HCT116 (cell line): ENCODE measurements at regions not wholly inside any gene's neighbourhood (a gene's known extent, or its start where the extent isn't known, plus 50 kb on each side); places are given as distances from the start of the nearest gene placed in this dataset.

ENCODE experiments used
- CTCF ChIP-seq, 3 experiments: fragments of 200-600 bp in 1 of 3; sonication (generic) in 1 of 3; IDR thresholded peaks in 2 of 3; conservative IDR thresholded peaks in 1 of 3; 2 replicates each; pipeline ENCODE4 v1.5.1; 2012 to 2017; ENCODE audit warnings: low read depth in 2 of 3, low read length in 2 of 3, antibody characterized with exemption in 1 of 3, borderline replicate concordance in 1 of 3, control low read depth in 1 of 3, mild to moderate bottlenecking in 1 of 3, mixed read lengths in 1 of 3, mixed run types in 1 of 3, moderate library complexity in 1 of 3; ENCODE audit not compliant: insufficient read depth in 1 of 3
- EZH2phosphoT487 ChIP-seq: fragments of 200-600 bp; IDR thresholded peaks from 2 replicates; pipeline ENCODE4 v1.6.1; 2018; ENCODE audit warnings: antibody characterized with exemption, borderline replicate concordance

GRCh38 chr4:1472911-1473518 is 66.8 kb upstream of the NKX1-1 start:
- no peak for TF ChIP-seq CTCF (IDR thresholded peaks at IDR 0.05 in 2 of 3, conservative IDR thresholded peaks at IDR 0.05 in 1 of 3; ENCODE audit: borderline replicate concordance in 1 of 3, insufficient read depth in 1 of 3, low read depth in 2 of 3, low read length in 2 of 3)
- no peak for TF ChIP-seq EZH2phosphoT487
